Smooth muscle cell (in vitro differentiated cells): ENCODE measurements at regions not wholly inside any gene's neighbourhood (a gene's known extent, or its start where the extent isn't known, plus 50 kb on each side); places are given as distances from the start of the nearest gene placed in this dataset. TPM values are rescaled to one million over a fixed set of nuclear protein-coding genes. Genes with fewer than 3 reads are reported as not detected.
A peak's percentile ranks its signal among the peaks of the same experiment; 100 is the strongest.

Experiments used
- DNase-seq: peaks from one replicate; lab custom pipeline; 2025; ENCODE audit not compliant: unreplicated experiment; lab: John Stamatoyannopoulos, UW
- H2AFZ ChIP-seq: fragments of 200-600 bp; sonication (generic); 2 replicates; pipeline ENCODE4 v1.6.0; 2016; ENCODE audit warnings: antibody characterized with exemption, low read depth, mild to moderate bottlenecking
- H3F3A ChIP-seq: fragments of 200-600 bp; sonication (generic); 2 replicates; pipeline ENCODE4 v1.6.0; 2017; ENCODE audit warnings: antibody characterized with exemption, low read depth
- H3K27ac ChIP-seq: fragments of 200-600 bp; sonication (generic); 2 replicates; pipeline ENCODE4 v1.5.1; 2016; ENCODE audit warnings: low read depth, mild to moderate bottlenecking
- H3K27me3 ChIP-seq: fragments of 200-600 bp; sonication (generic); 2 replicates; pipeline ENCODE4 v1.6.1; 2016; ENCODE audit warnings: low read depth, mild to moderate bottlenecking
- H3K36me3 ChIP-seq: fragments of 200-600 bp; sonication (generic); 2 replicates; pipeline ENCODE4 v1.5.1; 2016; ENCODE audit warnings: low read depth
- H3K4me1 ChIP-seq: fragments of 200-600 bp; sonication (generic); 2 replicates; pipeline ENCODE4 v1.5.1; 2016; ENCODE audit warnings: low read depth
- H3K4me2 ChIP-seq: fragments of 200-600 bp; sonication (generic); 2 replicates; pipeline ENCODE4 v1.6.0; 2016; ENCODE audit warnings: mild to moderate bottlenecking
- H3K4me3 ChIP-seq: fragments of 200-600 bp; sonication (generic); 2 replicates; pipeline ENCODE4 v1.5.1; 2016; ENCODE audit warnings: mild to moderate bottlenecking
- H3K79me2 ChIP-seq: fragments of 200-600 bp; sonication (generic); 2 replicates; pipeline ENCODE4 v1.6.0; 2016; ENCODE audit warnings: low read depth, mild to moderate bottlenecking
- H3K9ac ChIP-seq: fragments of 200-600 bp; sonication (generic); 2 replicates; pipeline ENCODE4 v1.6.0; 2016; ENCODE audit warnings: low read depth
- H3K9me3 ChIP-seq: fragments of 200-600 bp; sonication (generic); replicated peaks from 2 replicates; pipeline ENCODE4 v1.5.1; 2016; ENCODE audit warnings: low read depth
- H4K20me1 ChIP-seq: fragments of 200-600 bp; sonication (generic); 2 replicates; pipeline ENCODE4 v1.6.0; 2016; ENCODE audit warnings: low read depth
- CTCF ChIP-seq: fragments of 200-600 bp; sonication (generic); IDR thresholded peaks from 2 replicates; pipeline ENCODE4 v1.5.1; 2017; ENCODE audit warnings: borderline replicate concordance, mild to moderate bottlenecking, antibody characterized with exemption; ENCODE audit not compliant: insufficient read depth, poor library complexity, severe bottlenecking
- small RNA-seq: library from RNA; depleted of rRNA; stranded (forward); fragments of <200 nt; gene quantifications from one replicate; pipeline ENCODE3, GENCODE V24; 2014

DNA sequence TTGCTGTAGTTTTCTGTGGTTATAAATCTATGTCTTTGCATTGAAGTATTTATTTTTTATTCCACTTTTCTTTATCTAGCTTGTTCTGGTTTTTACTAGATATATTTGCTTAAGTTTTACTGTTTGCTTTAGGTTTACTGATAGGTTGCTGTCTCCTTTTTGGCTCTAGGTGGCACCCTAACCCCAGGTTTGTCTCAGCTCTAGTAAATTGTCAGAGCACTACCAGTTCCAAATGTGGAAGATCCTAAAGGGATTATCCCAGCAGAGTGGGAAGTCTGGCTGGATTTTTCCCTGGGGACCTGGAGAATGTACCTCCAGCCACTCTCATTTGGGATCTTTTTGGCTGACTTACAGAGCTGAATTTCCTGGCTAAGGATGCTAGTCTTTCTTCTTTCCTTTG lies 106.1 kb downstream of the PBDC1 start:
- no peaks in the 10 kb centered on the region for H3K79me2 ChIP-seq
- H3K4me1 ChIP-seq = no peaks in the 10 kb centered on the region
- no peak overlapping the region for H2AFZ ChIP-seq
- peak; percentile 58 for TF ChIP-seq CTCF
- no peak overlapping the region for H3K4me3 ChIP-seq
- no peaks in the 10 kb centered on the region for H3K27me3 ChIP-seq
- H3F3A ChIP-seq = no peaks in the 10 kb centered on the region
- H3K9me3 ChIP-seq = no peaks in the 10 kb centered on the region
- no peak for DNase-seq
- H3K9ac ChIP-seq = no peak overlapping the region
- H4K20me1 ChIP-seq = no peaks in the 10 kb centered on the region
- no peak overlapping the region for H3K27ac ChIP-seq
- H3K36me3 ChIP-seq = no peaks in the 10 kb centered on the region
- H3K4me2 ChIP-seq = no peak overlapping the region

Small RNA genes lying in the stretch of these regions (small RNA-seq; reads per million reads assigned to genes)
- not detected for gene RNU6-867P
